SK-MEL-5 (cell line): ENCODE measurements at regions not wholly inside any gene's neighbourhood (a gene's known extent, or its start where the extent isn't known, plus 50 kb on each side); places are given as distances from the start of the nearest gene placed in this dataset.
A peak's percentile ranks its signal among the peaks of the same experiment; 100 is the strongest.

Experiments
- DNase-seq: peaks from one replicate; pipeline ENCODE4 v3.0.0-alpha.2; 2016; ENCODE audit warnings: low read depth, low spot score
- in situ Hi-C: cut with HindIII; loops from 2 replicates; pipeline ENCODE4 v1.10.0; 2016; ENCODE audit warnings: low sequenced_read_pairs, high pct_unique_total_duplicates, low pct_unique_long_range_greater_than_20kb

- in situ Hi-C loops, result no loop called here
- DNase-seq, result no peak
These were observed 116.2 kb upstream of the SALL4 start for GRCh38 chr20:51918561-51918960.

DNA sequence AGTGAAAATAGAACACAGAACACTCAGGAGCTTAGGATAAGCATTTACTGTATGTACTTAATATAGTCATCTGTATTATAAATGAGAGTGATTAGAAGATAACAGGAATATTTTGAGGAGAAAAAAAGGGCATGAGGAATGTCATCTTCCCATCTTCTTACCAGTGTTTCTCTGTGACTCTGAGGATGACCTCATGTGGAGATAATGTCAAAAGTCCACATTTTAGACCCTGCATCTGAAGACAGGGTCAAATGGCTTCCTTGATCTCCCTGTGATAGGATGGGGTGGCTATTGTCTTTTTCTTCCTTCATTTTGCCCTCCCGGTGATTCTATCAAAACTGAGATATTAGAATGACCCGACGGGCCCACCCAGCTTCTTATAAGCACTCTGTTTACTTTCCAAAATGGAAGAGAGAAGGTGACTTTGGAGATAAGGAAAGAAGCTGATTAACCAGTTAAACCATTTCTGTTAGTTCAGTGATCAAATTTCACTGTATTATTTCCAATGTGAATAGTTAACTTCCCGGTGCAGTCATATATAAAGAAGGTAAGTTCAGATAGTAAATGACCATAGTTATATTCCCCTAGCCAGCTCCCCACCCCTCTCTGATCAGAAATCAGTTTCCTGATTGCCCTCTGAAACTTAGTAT, 115.7 kb upstream of the SALL4 start:
- in situ Hi-C loops, result no loop called here
- DNase-seq, result no peak

DNA sequence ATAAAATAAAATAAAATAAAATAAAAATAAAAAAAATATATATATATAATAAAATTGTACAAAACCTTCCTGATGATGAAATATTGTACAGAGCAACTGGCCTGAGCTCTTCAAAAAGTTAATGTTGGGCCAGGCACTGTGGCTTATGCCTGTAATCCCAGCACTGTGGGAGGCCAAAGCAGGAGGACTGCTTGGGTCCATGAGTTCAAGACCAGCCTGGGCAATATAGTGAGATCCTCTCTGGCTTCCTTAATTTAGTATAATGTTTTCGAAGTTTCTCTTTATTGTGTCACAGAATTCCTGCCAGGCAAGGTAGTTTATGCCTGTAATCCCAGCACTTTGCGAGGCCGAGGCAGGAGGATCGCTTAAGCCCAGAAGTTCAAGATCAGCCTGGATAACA, 113.9 kb upstream of the SALL4 start:
- no peak for DNase-seq
- in situ Hi-C loops, result no loop called here

GRCh38 chr20:51914758-51915157, 112.4 kb upstream of the SALL4 start:
- no peak for DNase-seq
- in situ Hi-C loops, result no loop called here

DNA sequence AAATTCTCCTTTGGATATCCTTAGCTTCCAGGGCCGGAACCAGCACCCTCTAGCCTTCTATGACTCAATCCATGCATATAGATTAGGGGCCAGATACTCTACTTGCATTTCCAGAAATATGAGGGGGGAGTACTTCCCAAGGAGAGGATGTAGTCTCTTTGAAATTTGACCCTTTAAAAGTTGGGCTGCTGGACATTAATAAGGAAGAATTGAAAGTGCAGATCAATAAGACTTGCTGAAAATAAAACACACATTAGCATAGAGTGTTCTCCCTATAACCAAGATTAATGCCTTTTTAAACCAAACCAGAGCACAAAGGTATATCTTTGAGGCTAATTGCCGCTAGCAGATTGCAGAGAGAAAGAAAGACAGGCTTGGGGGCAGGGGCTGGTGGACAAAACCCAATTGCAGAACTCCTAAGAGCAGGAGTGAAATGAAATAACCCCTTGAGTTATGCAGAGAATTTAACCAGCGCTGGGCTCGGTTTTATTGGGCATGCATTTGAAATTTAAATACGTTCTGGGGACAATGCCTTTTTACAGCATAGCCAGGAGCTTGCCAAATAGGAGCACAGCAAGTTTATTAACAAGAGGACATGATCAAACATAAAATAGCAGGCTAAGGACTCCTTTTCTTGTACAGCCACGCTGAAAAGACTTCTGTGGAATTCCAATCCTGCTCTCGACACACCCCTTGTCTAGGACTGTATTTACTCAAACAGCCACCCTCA, 108.2 kb upstream of the SALL4 start:
- DNase-seq, result peak; percentile 69
- in situ Hi-C loops, result no loop called here

GRCh38 chr20:51906679-51907078, 104.4 kb upstream of the SALL4 start:
- DNase-seq, result no peak
- in situ Hi-C loops, result no loop called here

DNA sequence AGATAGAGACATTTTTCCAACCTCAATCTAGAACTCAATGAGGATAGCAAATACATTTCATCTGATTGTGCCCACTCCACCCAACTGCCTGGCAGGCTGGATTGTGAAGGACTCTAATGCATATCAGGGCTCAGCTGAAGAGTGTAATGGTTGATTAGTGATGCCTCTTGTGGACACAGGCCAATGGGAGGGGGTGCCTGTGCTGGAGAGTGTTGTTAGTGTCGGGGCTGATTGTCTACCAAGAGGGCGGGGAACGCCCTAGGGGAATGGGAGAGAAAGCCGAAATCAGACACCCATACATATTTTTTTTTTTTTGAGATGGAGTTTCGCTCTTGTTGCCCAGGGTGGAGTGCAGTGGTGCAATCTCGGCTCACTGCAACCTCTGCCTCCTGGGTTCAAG, 103.7 kb upstream of the SALL4 start:
- no peak for DNase-seq
- in situ Hi-C loops, result no loop called here

- in situ Hi-C loops, result no loop called here
- DNase-seq, result no peak
These were observed 100.6 kb upstream of the SALL4 start for GRCh38 chr20:51902933-51903332.

GRCh38 chr20:51900443-51900842, 98.1 kb upstream of the SALL4 start:
- DNase-seq, result no peak
- in situ Hi-C loops, result no loop called here

- DNase-seq, result no peak
- in situ Hi-C loops, result no loop called here
These were observed 97.4 kb upstream of the SALL4 start for GRCh38 chr20:51899674-51900073.

DNA sequence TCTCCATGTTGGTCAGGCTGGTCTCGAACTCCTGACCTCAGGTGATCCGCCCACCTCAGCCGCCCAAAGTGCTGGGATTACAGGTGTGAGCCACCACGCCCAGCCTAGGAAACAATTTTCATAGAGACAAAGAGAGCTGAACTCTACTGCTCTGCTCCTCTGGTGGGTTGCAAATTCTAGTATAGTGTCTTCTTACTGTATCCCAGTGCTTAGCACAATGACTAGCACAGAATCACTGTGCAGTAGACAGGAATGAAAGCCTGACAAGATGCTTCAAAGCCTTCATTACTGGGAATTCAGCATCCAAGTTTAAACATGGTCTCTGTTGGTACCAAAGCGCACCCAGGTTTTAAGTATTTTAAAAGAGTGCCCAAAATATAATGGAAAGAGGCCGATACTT, 96.5 kb upstream of the SALL4 start:
- DNase-seq, result no peak
- in situ Hi-C loops, result no loop called here

DNA sequence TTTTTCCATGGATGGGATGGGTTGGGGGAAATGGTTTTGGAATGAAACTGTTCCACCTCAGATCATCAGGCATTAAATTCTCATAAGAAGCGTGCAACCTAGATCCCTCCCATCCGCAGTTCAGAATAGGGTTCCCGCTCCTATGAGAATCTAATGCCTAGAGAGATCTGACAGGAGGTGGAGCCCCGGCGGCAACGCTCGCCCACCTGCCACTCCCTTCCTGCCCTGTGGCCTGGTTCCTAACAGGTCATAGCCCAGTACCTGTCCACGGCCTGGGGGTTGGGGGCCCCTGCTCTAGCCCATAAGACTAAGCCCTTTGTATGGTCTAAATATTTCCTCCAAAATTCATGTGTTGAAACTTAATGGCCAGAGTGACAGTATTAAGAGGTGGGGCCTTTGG, 92.3 kb upstream of the SALL4 start:
- in situ Hi-C loops, result no loop called here
- no peak for DNase-seq

DNA sequence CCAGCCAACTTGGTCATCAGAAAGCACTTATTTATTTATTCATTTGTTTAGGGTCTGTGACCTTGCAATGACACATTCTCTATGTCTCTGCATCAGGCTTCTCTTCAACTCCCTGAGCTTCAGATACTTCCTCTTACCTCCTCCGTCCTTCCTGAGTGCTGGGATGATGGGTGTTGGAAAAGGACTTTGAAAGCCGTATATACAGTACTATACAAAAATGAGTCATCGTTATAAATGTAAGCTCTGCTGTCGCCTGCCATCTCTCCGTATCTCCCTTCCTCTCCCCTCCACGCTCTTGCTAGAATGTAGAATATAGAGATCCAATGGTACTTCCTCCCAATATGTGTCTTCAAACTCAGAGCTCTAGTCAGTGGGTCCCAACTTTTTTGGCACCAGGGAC, 91.9 kb upstream of the SALL4 start:
- DNase-seq, result no peak
- in situ Hi-C loops, result no loop called here

- in situ Hi-C loops, result no loop called here
These were observed 91.4 kb upstream of the SALL4 start for GRCh38 chr20:51893723-51894122.

DNA sequence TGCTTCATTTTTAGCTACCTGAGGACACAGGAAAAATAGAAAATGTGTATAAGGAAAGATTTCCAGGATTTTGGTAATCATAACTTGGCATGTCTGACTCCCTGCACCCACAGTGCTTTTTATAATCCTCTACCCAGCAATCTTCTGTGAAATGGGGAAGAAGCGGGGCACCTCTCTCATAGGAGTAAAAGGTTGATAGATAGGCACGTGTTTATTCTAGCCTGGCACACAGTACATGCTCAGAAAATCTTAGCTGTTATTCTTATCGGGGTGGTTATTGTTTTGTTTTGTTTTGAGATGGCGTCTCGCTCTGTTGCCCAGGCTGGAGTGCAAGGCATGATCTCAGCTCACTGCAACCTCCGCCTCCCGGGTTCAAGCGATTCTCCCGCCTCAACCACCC, 87.7 kb upstream of the SALL4 start:
- in situ Hi-C loops, result no loop called here
- no peak for DNase-seq

More at GRCh38 chr20:51893723-51894122, 91.4 kb upstream of the SALL4 start:
- DNase-seq, result no peak

DNA sequence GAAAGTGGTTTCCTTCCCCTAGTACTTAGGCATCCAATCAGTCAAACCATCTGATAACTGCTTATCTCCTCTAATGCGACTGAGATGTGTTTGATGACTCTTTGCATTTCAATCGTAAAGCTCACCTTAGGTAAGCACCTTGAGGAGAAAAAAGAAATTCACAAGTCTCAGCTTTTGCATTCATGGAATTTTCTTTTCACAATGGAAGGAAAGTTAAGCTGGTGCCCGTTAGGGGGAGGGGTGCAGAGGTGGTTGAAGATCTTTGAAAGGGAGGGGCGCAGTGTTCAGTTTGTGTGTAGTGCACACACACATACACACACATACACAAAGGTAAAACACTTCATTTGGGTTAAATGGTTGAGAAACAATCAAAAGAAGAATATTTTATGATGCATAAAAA, 87.1 kb upstream of the SALL4 start:
- no peak for DNase-seq
- in situ Hi-C loops, result no loop called here

GRCh38 chr20:51888291-51888690, 86.0 kb upstream of the SALL4 start:
- in situ Hi-C loops, result no loop called here
- no peak for DNase-seq

GRCh38 chr20:51886891-51887608, 84.7 kb upstream of the SALL4 start:
- DNase-seq, result peak; percentile 39
- in situ Hi-C loops, result no loop called here

DNA sequence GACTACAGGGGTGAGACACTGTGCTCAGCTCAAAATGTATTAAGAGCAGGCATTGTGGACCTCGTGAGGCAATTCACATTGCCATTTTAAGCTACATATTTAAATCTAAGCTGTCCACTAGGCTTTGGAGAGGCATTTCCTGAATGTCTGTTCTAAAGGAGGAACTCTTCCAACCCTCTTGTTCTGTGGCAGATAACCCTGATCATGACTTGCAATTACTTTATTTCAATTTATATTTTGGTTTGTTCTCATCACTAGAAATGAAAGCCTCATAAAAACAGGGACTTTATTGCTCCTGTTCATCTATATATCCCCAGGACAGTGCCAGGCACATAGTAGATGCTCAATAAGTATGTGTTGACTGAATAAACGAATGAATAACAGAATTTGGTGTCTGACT, 84.0 kb upstream of the SALL4 start:
- in situ Hi-C loops, result no loop called here
- no peak for DNase-seq
